Adipocyte (in vitro differentiated cells): ENCODE measurements at regions not wholly inside any gene's neighbourhood (a gene's known extent, or its start where the extent isn't known, plus 50 kb on each side); places are given as distances from the start of the nearest gene placed in this dataset.

Experiments
- DNase-seq: peaks from one replicate; pipeline ENCODE4 v3.0.0-alpha.2; 2015; ENCODE audit warnings: low read depth
- H3K27me3 ChIP-seq: replicated peaks from 2 replicates; pipeline ENCODE4 v1.7.0; 2013; ENCODE audit warnings: mild to moderate bottlenecking, low read length, moderate library complexity; ENCODE audit not compliant: control insufficient read depth, insufficient read depth
- H3K36me3 ChIP-seq: 2 replicates; pipeline ENCODE4 v1.7.0; 2013; ENCODE audit warnings: low read length, mild to moderate bottlenecking, moderate library complexity; ENCODE audit not compliant: control insufficient read depth, insufficient read depth, severe bottlenecking
- H3K4me1 ChIP-seq: 2 replicates; pipeline ENCODE4 v1.7.0; 2013; ENCODE audit warnings: mild to moderate bottlenecking, low read length, moderate library complexity; ENCODE audit not compliant: control insufficient read depth, insufficient read depth
- H3K4me3 ChIP-seq: 2 replicates; pipeline ENCODE4 v1.7.0; 2013; ENCODE audit warnings: mild to moderate bottlenecking, low read length, moderate library complexity
- H3K9ac ChIP-seq: 2 replicates; pipeline ENCODE4 v1.7.0; 2013; ENCODE audit warnings: mild to moderate bottlenecking, low read length, moderate library complexity
- H3K9me3 ChIP-seq: 2 replicates; pipeline ENCODE4 v1.7.0; 2013; ENCODE audit warnings: mild to moderate bottlenecking, low read length, moderate library complexity; ENCODE audit not compliant: control insufficient read depth

DNA sequence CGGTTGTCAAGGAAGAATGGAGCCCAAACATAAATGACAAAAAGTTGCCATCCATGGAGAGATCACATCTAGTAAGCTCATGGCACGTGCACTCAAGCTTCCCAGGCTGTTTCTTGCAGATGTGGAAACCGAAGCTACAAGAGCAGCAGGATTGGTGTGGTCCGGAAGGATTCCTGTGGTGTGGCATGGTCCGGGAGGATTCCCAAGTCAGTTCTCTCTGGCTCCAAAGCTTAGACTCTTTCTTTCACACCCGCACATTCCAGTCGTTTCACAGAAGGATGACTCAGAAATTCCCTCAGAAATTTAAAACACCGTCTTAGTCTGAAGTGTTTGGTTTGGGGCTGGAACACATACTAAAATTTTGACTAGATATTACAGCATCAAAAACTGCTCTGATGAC lies 78.0 kb upstream of the DRD2 start:
- Histone ChIP-seq H3K9ac (no peak overlapping the region), H3K36me3 (no peaks in the 10 kb centered on the region), H3K9me3 (no peaks in the 10 kb centered on the region), H3K27me3 (peaks cover 19% of the 10 kb centered on the region), H3K4me3 (no peak overlapping the region), H3K4me1 (peaks cover 14% of the 10 kb centered on the region)
- peak; percentile 85 for DNase-seq

DNA sequence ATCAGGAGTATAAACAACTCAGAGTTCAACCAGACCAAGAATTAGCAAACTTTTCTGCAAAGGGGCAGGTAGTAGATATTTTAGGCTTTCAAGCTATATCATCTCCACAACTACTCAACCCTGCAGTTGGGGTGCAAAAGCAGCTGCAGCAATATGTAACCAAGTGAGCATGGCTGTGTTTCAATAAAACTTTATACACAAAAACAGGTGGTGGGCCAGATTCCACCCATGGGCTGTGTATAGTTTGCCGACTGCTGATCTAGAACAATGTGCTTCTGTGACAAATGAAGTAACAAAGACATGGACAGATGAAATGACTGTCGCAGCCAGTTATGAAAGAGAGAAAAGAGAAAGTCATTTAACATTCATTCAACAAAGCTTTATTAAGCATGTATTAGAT lies 77.1 kb upstream of the DRD2 start:
- DNase-seq, result no peak
- Histone ChIP-seq H3K4me1 (peaks cover 14% of the 10 kb centered on the region), H3K27me3 (peaks cover 11% of the 10 kb centered on the region), H3K9ac (no peak overlapping the region), H3K4me3 (no peak overlapping the region), H3K9me3 (no peaks in the 10 kb centered on the region), H3K36me3 (no peaks in the 10 kb centered on the region)

- DNase-seq, result no peak
- no peak overlapping the region for H3K9ac ChIP-seq
- H3K27me3 ChIP-seq, result peaks cover 4% of the 10 kb centered on the region
- no peaks in the 10 kb centered on the region for H3K9me3 ChIP-seq
- no peak overlapping the region for H3K4me3 ChIP-seq
- H3K36me3 ChIP-seq, result no peaks in the 10 kb centered on the region
- H3K4me1 ChIP-seq, result peaks cover 14% of the 10 kb centered on the region
Observed at GRCh38 chr11:113551645-113552044, 76.4 kb upstream of the DRD2 start.

DNA sequence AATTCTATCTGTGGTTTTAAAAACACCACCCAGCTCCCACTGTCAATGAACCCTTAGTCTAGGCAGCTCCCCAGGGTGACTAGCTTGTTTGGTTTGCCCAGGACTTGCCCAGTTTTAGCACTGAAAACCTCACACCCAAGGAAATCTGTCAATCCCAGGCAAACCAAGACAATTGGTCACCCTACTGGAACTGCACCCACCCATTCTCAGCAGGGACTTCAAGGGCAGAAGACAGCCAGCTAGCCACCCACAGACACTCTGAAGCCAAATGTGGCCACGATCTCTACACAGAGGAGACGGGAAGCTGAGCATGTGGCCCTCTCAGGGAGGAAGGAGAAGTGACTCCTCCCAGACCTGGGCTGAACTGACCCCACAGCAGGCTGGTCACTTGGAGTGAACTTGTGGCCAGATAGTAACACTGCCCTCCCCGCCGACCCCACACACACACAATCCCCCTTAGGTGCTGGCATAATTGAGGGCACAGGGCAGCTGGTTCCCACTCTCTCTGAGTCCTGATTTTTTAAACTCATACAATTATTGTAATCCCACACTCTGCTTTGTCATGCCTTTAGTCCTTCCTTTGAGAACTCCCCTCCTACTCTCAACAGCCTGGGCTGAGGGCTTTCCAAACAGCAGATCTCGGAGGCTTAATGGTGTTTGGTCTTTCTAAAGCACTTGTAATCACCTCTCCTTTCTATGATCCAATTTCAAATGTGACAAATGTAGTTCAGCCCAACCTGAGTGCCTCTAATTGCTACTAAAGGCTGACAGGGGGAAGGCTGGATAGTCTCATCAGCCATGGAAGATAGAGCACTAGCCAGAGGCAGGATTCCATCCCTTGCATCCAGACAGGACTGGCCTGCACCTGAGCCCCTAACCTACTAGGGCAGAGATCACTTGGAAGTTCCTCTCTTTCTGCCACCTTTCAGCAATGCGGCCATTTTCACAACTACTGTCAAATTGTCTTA lies 74.7 kb upstream of the DRD2 start:
- no peak for DNase-seq
- no peak overlapping the region for H3K4me3 ChIP-seq

DNA sequence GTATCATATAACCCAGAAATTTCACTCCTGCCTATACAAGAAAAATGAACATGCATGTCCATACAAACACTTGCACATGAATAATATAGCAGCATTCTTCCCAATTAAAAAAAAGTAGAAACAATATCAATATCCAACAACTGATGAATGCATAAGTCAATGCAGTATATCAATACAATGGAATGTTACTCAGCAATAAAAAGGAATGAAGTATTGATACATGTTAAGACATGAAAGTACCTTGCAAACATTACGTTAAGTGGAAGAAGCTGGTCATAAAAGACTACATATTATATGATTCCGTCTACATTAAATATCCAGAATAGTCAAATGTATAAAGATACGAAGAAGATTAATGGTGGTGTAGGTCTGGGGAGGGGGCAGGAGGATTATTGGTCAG lies 73.9 kb upstream of the DRD2 start:
- peaks cover 13% of the 10 kb centered on the region for H3K4me1 ChIP-seq
- no peak overlapping the region for H3K9ac ChIP-seq
- DNase-seq, result no peak
- no peaks in the 10 kb centered on the region for H3K36me3 ChIP-seq
- H3K27me3 ChIP-seq, result no peaks in the 10 kb centered on the region
- H3K4me3 ChIP-seq, result no peak overlapping the region
- H3K9me3 ChIP-seq, result no peaks in the 10 kb centered on the region

More for the DNA sequence above, 74.7 kb upstream of the DRD2 start:
- Histone ChIP-seq H3K4me1 (peaks cover 14% of the 10 kb centered on the region), H3K9ac (no peak overlapping the region), H3K36me3 (no peaks in the 10 kb centered on the region), H3K9me3 (no peaks in the 10 kb centered on the region), H3K27me3 (no peaks in the 10 kb centered on the region)

- H3K36me3 ChIP-seq, result no peaks in the 10 kb centered on the region
- H3K4me1 ChIP-seq, result peaks cover 1% of the 10 kb centered on the region
Observed at GRCh38 chr11:113547739-113548138, 72.5 kb upstream of the DRD2 start.

DNA sequence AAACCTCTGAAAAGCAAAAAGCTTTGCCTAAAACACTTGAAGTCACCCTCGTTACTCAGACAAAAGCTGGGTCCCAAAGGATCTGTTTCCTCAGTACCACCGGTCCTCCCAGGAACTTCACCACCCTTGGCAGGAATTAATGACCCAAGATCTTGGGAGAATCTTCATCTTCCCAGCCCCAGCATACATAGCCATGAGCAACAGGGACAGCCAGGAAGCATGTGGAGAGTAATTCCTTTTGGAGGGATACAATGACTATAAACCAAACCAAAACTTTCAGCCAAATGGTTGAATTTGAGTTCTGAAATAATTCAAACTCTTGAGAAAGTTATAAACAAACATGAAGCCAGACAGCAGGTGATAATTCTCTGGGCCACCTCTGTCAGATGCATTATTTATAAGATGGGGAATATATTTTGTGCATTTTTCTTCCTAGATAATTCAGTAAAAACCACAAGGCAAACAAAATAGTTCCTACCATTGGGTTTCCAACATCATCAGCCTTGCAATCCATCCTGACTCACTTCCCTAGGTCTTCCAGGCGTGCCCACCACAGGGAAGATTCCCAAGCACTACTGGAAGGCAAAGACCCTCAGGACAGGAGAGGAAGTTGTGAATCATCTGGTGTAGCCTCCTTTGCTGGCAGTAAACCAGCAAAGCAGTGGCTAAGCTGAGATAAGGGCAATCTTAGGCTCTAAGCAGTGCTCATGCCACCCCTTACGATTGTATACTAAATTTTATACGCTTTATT lies 71.7 kb upstream of the DRD2 start:
- no peaks in the 10 kb centered on the region for H3K36me3 ChIP-seq
- H3K9ac ChIP-seq, result no peak overlapping the region
- H3K4me3 ChIP-seq, result no peak overlapping the region
- DNase-seq, result no peak
- H3K9me3 ChIP-seq, result no peaks in the 10 kb centered on the region
- H3K4me1 ChIP-seq, result no peaks in the 10 kb centered on the region
- peaks cover 4% of the 10 kb centered on the region for H3K27me3 ChIP-seq

More at GRCh38 chr11:113547739-113548138, 72.5 kb upstream of the DRD2 start:
- Histone ChIP-seq H3K4me3 (no peak overlapping the region), H3K27me3 (peaks cover 4% of the 10 kb centered on the region), H3K9me3 (no peaks in the 10 kb centered on the region), H3K9ac (no peak overlapping the region)
- no peak for DNase-seq

GRCh38 chr11:113542420-113542819 lies 67.2 kb upstream of the DRD2 start:
- Histone ChIP-seq H3K27me3 (peaks cover 43% of the 10 kb centered on the region), H3K9ac (no peak overlapping the region), H3K4me1 (no peaks in the 10 kb centered on the region), H3K9me3 (no peaks in the 10 kb centered on the region), H3K4me3 (no peak overlapping the region), H3K36me3 (no peaks in the 10 kb centered on the region)
- DNase-seq, result no peak

- no peak overlapping the region for H3K9ac ChIP-seq
Observed at GRCh38 chr11:113540416-113541330, 65.5 kb upstream of the DRD2 start.

DNA sequence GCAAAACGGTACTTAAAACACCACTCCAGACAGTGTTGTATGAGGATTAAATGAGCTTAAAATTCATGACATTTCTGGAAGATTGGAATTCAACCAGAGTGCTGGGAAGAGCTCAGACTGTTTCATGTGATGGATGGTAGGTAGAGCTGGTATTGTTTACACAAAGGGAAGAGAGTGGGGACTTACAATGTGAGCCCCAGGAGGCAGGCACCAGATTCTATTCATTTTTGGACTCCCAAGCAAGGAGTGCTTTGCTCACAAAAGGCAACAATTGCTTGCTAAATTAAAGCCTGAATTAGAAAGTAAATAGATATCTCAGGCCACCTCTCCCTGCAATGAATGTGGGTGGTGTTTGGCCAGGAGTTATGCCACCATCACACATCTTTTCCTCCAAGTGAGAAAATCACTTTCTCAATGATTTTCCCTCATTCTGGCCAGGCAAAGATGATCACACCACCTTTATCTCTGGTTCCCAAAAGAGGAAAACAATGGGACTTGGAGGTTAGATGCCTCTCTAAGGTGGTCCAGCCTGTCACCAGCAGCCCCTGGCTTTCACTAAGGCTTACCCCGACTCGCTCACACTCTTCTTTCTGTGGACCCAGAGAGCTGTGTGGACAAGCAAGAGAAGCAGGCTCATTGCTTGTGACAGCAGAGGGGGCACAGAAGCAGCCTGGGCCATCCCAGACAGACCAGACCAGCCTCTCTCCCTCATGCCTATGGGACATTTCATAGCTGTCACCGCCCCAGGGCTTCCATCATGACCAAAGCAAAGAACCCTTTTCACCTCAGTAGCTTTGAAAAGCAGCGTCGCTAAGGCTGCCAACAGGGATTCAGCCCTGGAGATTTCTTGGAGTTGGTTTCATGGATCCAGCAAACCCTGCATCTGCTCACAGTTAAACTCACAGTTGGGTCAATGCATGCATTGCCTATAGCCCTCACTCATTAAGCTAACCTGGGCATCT lies 63.5 kb upstream of the DRD2 start:
- peaks cover 5% of the 10 kb centered on the region for H3K4me1 ChIP-seq
- H3K4me3 ChIP-seq, result no peak overlapping the region
- H3K9ac ChIP-seq, result no peak overlapping the region
- no peaks in the 10 kb centered on the region for H3K36me3 ChIP-seq
- no peaks in the 10 kb centered on the region for H3K9me3 ChIP-seq
- H3K27me3 ChIP-seq, result peaks cover 62% of the 10 kb centered on the region
- DNase-seq, result no peak

More at GRCh38 chr11:113540416-113541330, 65.5 kb upstream of the DRD2 start:
- peaks cover 50% of the 10 kb centered on the region for H3K27me3 ChIP-seq
- H3K4me1 ChIP-seq, result no peaks in the 10 kb centered on the region
- H3K9me3 ChIP-seq, result no peaks in the 10 kb centered on the region
- no peak overlapping the region for H3K4me3 ChIP-seq
- DNase-seq, result no peak
- H3K36me3 ChIP-seq, result no peaks in the 10 kb centered on the region
